Mucosa of descending colon (tissue), 3 donors: ENCODE measurements at regions not wholly inside any gene's neighbourhood (a gene's known extent, or its start where the extent isn't known, plus 50 kb on each side); places are given as distances from the start of the nearest gene placed in this dataset.

ENCODE experiments used
- ATAC-seq: fragments of 200-7000 bp; cut with Tn5 transposase; one replicate; pipeline ENCODE4 v1.9.1; 2020; ENCODE audit warnings: mild to moderate bottlenecking, moderate library complexity
- DNase-seq, 3 donors: peaks; one replicate each; pipeline ENCODE4 v3.0.0-alpha.2; 2020
- H3K36me3 ChIP-seq: fragments of 200-600 bp; one replicate; pipeline ENCODE4 v1.8.0; 2021; ENCODE audit warnings: low read depth, mild to moderate bottlenecking
- H3K4me1 ChIP-seq: fragments of 200-600 bp; one replicate; pipeline ENCODE4 v1.8.0; 2021; ENCODE audit warnings: low read depth, mild to moderate bottlenecking
- H3K4me3 ChIP-seq: fragments of 200-600 bp; one replicate; pipeline ENCODE4 v1.8.0; 2021; ENCODE audit warnings: mild to moderate bottlenecking
- H3K9me3 ChIP-seq: fragments of 200-600 bp; one replicate; pipeline ENCODE4 v1.8.0; 2021; ENCODE audit warnings: mild to moderate bottlenecking
- intact Hi-C, 2 donors: fragments of 100-400 bp; cut with DNase I in 1 of 2; cut with micrococcal nuclease in 1 of 2; formaldehyde crosslinking; loops; one replicate each; pipeline versions ENCODE4 v1.11.0 to v1.11.1; 2022; cut with DNase I, micrococcal nuclease
- TF ChIP-seq, protein P1 (sequence below): fragments of 200-600 bp; IDR thresholded peaks from one replicate; pipeline ENCODE4 v1.8.0; 2022; ENCODE audit warnings: antibody characterized with exemption, mild to moderate bottlenecking
- donor health status: DM: no; HTN: no; CAD: no; lungs with moderate emphysema.
- donor health status: DM: no; HTN: no; CAD: no.
- donor health status: DM: no; HTN: yes; CAD: no.

DNA sequence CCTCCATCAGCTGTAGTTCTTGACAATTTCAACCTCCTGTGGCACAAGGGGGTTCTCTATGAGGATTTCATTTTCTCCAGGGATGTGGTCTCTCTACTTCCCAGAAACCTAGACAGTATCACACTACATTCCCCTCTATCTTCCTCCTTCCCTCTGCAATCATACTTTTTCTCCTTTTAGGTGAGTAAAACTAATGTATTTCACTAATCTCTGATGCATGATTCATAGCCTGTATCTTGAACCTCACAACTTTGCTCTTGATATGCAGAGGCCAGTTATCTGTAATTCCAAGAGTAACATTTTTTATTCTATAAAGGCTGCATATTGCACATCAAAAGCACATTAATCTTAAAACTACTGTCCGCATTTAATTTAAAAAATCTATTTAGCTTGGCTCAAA lies 449.6 kb downstream of the RFPL4B start:
- DNase-seq (no peak), ATAC-seq (no peak)
- intact Hi-C loops = no loop called here
- Histone ChIP-seq H3K4me3 (no peak overlapping the region), H3K9me3 (no peaks in the 10 kb centered on the region), H3K36me3 (no peaks in the 10 kb centered on the region), H3K4me1 (no peaks in the 10 kb centered on the region)
- TF ChIP-seq, protein P1, sequence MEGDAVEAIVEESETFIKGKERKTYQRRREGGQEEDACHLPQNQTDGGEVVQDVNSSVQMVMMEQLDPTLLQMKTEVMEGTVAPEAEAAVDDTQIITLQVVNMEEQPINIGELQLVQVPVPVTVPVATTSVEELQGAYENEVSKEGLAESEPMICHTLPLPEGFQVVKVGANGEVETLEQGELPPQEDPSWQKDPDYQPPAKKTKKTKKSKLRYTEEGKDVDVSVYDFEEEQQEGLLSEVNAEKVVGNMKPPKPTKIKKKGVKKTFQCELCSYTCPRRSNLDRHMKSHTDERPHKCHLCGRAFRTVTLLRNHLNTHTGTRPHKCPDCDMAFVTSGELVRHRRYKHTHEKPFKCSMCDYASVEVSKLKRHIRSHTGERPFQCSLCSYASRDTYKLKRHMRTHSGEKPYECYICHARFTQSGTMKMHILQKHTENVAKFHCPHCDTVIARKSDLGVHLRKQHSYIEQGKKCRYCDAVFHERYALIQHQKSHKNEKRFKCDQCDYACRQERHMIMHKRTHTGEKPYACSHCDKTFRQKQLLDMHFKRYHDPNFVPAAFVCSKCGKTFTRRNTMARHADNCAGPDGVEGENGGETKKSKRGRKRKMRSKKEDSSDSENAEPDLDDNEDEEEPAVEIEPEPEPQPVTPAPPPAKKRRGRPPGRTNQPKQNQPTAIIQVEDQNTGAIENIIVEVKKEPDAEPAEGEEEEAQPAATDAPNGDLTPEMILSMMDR = no peak

DNA sequence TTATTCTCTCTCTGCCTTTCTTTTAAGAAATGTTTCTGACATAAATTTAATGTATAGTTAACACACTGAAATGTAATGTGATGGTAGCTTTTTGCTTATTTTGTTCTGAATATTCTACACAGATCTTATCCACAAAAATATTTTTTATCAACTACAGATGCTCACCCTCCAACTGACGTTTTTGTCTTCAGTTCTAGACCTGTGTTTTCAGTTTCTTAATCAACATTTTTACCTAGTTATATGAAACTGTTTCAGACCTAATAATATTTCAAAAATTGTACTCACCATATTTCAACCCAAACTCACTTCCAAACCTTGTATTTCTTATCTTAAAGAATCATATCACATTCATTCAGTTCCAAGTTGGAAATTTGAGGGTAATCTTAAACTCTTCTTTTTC lies 452.8 kb downstream of the RFPL4B start:
- no peak for DNase-seq
- Histone ChIP-seq H3K36me3 (no peaks in the 10 kb centered on the region), H3K4me3 (no peak overlapping the region), H3K9me3 (no peaks in the 10 kb centered on the region), H3K4me1 (no peaks in the 10 kb centered on the region)
- intact Hi-C loops = no loop called here
- TF ChIP-seq, protein P1 = no peak
- no peak for ATAC-seq

DNA sequence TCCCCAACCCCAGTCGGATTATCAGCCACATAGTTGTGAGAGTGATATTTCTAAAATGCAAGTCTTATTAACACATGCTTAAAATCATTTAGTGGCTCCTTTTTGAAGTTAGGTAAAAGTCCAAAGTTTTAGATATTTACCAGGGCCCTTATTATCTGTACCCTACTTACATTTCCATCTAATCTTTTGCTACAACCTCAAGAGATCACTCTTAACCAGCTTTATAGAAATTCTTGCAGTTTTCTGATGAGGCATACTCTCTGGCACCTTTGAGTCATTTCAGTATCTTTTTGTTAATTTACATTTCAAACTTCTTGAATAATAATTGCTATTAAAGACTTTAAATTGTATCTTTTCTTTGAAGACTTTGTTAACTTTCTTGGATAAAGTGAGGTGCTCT lies 453.3 kb downstream of the RFPL4B start:
- Histone ChIP-seq H3K36me3 (no peaks in the 10 kb centered on the region), H3K4me3 (no peak overlapping the region), H3K4me1 (no peaks in the 10 kb centered on the region), H3K9me3 (no peaks in the 10 kb centered on the region)
- TF ChIP-seq, protein P1 = no peak
- intact Hi-C loops = no loop called here
- ATAC-seq = no peak
- no peak for DNase-seq

DNA sequence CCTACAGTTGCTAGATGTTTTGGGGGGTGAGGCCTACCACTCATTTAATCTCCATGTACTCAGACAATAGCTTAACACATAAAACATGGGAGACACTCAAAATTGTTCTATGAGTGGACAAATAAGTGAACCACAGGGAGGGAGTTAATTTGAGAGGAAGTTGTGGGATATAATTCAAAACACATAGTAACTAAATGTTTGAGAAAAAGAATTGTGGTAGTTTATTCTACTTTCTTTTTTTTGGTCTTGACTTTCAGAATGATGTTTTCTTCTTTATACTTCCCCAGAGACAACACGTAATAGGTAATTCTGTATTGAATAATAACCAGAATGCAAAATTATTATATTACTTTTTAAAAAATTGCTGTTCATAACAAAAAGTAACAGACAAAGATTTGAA lies 453.8 kb downstream of the RFPL4B start:
- H3K9me3 ChIP-seq = no peaks in the 10 kb centered on the region
- no peaks in the 10 kb centered on the region for H3K36me3 ChIP-seq
- no peak for ATAC-seq
- no peak overlapping the region for H3K4me3 ChIP-seq
- no peaks in the 10 kb centered on the region for H3K4me1 ChIP-seq
- intact Hi-C loops = no loop called here
- TF ChIP-seq, protein P1 = no peak
- no peak for DNase-seq

DNA sequence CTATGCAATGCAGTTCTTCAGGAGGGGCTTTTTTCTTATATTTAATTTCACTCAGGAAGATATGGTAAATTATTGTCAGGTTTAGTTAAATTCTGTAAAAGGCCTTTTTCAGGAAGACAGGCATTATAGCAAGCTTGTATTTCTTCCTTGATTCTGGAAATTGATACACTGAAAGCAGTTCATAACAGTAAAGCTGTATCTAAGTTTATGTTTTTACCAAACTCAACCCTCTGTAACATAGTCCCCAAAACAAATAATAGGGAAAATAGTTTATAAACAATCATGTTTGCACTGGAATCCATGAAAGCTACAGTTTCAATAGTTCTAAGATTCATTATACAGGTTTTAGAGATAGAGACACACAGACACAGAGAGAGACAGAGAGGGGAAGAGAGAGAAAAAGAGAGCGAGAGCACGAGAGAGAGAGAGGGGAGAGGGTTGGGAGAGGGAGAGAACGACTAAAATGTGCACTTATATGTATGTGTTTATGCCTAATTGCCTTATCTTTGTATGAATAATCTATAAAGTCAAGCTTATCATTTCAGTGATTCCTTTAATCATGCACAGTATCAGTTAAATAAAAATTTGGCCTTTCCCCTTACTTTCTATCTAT lies 454.4 kb downstream of the RFPL4B start:
- no peaks in the 10 kb centered on the region for H3K4me1 ChIP-seq
- DNase-seq = no peak
- TF ChIP-seq, protein P1 = no peak
- H3K9me3 ChIP-seq = no peaks in the 10 kb centered on the region
- no peaks in the 10 kb centered on the region for H3K36me3 ChIP-seq
- no peak overlapping the region for H3K4me3 ChIP-seq
- intact Hi-C loops = no loop called here
- no peak for ATAC-seq

DNA sequence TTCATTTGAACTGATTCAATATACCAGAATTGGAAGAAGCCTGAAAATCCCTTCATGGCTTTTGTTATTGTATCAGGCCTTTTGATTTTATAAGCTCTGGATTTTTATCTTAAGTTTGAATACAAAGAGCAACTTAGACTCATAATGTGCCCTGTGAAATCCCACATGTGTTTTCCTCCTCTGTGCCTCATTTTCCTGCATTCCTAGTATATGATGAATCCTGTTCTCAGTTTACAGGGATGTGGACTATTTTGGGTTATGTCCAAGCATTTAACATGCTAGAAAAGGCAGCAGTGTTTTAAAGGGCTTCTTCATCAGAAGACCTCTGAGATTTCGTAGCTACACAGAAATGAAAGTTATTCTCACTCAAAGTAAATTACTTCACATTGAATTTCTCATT lies 455.0 kb downstream of the RFPL4B start:
- TF ChIP-seq, protein P1 = no peak
- intact Hi-C loops = no loop called here
- ATAC-seq = no peak
- Histone ChIP-seq H3K4me3 (no peak overlapping the region), H3K9me3 (no peaks in the 10 kb centered on the region), H3K4me1 (no peaks in the 10 kb centered on the region), H3K36me3 (no peaks in the 10 kb centered on the region)
- DNase-seq = no peak
